Spleen (tissue), 7 donors: ENCODE measurements at regions not wholly inside any gene's neighbourhood (a gene's known extent, or its start where the extent isn't known, plus 50 kb on each side); places are given as distances from the start of the nearest gene placed in this dataset.

Source experiments
- POLR2A ChIP-seq, 3 donors: fragments of 450-650 bp; IDR thresholded peaks; one replicate each; pipeline ENCODE4 v1.5.1; 2017; ENCODE audit warnings: antibody characterized with exemption in 3 of 3, mild to moderate bottlenecking in 1 of 3
- POLR2AphosphoS5 ChIP-seq, 3 donors: sonication (generic); formaldehyde crosslinking; IDR thresholded peaks; one replicate each; pipeline ENCODE4 v1.5.1; 2017; ENCODE audit warnings: antibody characterized with exemption in 3 of 3
- TF ChIP-seq, protein P1 (sequence below), 11 experiments: fragments of 200-600 bp in 7 of 11; fragments of 450-650 bp in 4 of 11; sonication (generic) in 4 of 11; IDR thresholded peaks in 8 of 11; conservative IDR thresholded peaks in 3 of 11; 1 replicate in 7 of 11; 2 replicates in 4 of 11; pipeline versions ENCODE4 v1.4.0 to v1.8.0; 2016 to 2021; ENCODE audit warnings: antibody characterized with exemption in 11 of 11, inconsistent platforms in 4 of 11, mild to moderate bottlenecking in 1 of 11
- donor health status: DM: no; HTN: no; CAD: no; lungs with moderate emphysema.
- donor health status: DM: no; HTN: no; CAD: no.
- donor health status: DM: no; HTN: no; CAD: no.

DNA sequence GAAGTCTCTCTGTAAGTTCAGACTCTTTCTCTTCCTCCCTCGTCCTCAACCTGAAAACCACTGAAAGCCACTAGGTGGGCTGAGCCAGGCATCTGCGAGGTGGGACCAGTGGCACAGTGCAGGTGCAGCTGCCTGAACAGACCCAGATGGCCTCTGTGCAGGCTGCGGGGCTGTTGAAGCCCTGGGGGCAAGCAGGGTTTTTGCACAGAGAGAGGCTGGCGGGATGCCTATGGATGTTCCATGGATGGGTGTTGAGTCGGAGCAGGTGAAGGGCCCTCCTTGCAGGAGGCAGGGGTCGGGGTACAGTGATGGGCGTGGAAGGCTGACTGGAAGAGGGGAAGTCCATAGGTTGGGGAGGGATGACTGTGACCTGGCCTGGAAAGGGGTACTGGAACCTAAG is 350.2 kb upstream of the FAT1 start:
- TF ChIP-seq, protein P1, sequence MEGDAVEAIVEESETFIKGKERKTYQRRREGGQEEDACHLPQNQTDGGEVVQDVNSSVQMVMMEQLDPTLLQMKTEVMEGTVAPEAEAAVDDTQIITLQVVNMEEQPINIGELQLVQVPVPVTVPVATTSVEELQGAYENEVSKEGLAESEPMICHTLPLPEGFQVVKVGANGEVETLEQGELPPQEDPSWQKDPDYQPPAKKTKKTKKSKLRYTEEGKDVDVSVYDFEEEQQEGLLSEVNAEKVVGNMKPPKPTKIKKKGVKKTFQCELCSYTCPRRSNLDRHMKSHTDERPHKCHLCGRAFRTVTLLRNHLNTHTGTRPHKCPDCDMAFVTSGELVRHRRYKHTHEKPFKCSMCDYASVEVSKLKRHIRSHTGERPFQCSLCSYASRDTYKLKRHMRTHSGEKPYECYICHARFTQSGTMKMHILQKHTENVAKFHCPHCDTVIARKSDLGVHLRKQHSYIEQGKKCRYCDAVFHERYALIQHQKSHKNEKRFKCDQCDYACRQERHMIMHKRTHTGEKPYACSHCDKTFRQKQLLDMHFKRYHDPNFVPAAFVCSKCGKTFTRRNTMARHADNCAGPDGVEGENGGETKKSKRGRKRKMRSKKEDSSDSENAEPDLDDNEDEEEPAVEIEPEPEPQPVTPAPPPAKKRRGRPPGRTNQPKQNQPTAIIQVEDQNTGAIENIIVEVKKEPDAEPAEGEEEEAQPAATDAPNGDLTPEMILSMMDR (IDR thresholded peaks at IDR 0.05 in 8 of 11, conservative IDR thresholded peaks at IDR 0.05 in 3 of 11) = no peak
- no peak for TF ChIP-seq POLR2A (IDR thresholded peaks at IDR 0.05)
- TF ChIP-seq POLR2AphosphoS5 (IDR thresholded peaks at IDR 0.05) = no peak
